ENCODE measurements at regions not wholly inside any gene's neighbourhood (a gene's known extent, or its start where the extent isn't known, plus 50 kb on each side); places are given as distances from the start of the nearest gene placed in this dataset.

- TF ChIP-seq CTCF (IDR thresholded peaks at IDR 0.05) (no peak), POLR2A (IDR thresholded peaks at IDR 0.05) (no peak)
Measured at GRCh38 chr16:50948268-50948930, 202.7 kb downstream of the SALL1 start.

Measured in adrenal gland (tissue), 5 donors.